Stomach (tissue), 8 donors: ENCODE measurements at regions not wholly inside any gene's neighbourhood (a gene's known extent, or its start where the extent isn't known, plus 50 kb on each side); places are given as distances from the start of the nearest gene placed in this dataset.

Source experiments
- DNase-seq, 2 donors: peaks; one replicate each; pipeline versions ENCODE4 v3.0.0 to v3.0.0-alpha.2; 2013 to 2019
- H3K27ac ChIP-seq, 5 donors: fragments of 200-600 bp in 4 of 5; sonication (generic) in 4 of 5; one replicate each; pipeline ENCODE4 v1.5.1; 2013 to 2019; ENCODE audit warnings: mild to moderate bottlenecking in 1 of 5, moderate library complexity in 1 of 5
- H3K27me3 ChIP-seq, 3 donors: fragments of 200-600 bp; sonication (generic); one replicate each; pipeline ENCODE4 v1.5.1; 2017 to 2019; ENCODE audit warnings: mixed run types in 1 of 3
- H3K36me3 ChIP-seq, 4 donors: fragments of 200-600 bp; sonication (generic); 1 replicate in 3 of 4; 2 replicates in 1 of 4; pipeline ENCODE4 v1.5.1; 2016 to 2019
- H3K4me1 ChIP-seq, 4 donors: fragments of 200-600 bp; sonication (generic); one replicate each; pipeline ENCODE4 v1.5.1; 2016 to 2019
- H3K4me3 ChIP-seq, 4 donors: fragments of 200-600 bp; sonication (generic) in 3 of 4; one replicate each; pipeline ENCODE4 v1.5.1; 2016 to 2019; ENCODE audit warnings: mild to moderate bottlenecking in 1 of 4
- H3K9me3 ChIP-seq, 4 donors: fragments of 200-600 bp; sonication (generic); one replicate each; pipeline ENCODE4 v1.5.1; 2016 to 2019
- CTCF ChIP-seq, 7 experiments: fragments of 450-650 bp in 4 of 7; fragments of 200-600 bp in 3 of 7; sonication (generic) in 3 of 7; IDR thresholded peaks; one replicate each; pipeline ENCODE4 v1.5.1; 2016 to 2019; ENCODE audit warnings: antibody characterized with exemption in 7 of 7, control low read depth in 2 of 7, mild to moderate bottlenecking in 1 of 7
- EP300 ChIP-seq: sonication (generic); formaldehyde crosslinking; IDR thresholded peaks from one replicate; pipeline ENCODE4 v1.6.1; 2017; ENCODE audit warnings: antibody characterized with exemption
- POLR2A ChIP-seq, 4 donors: fragments of 450-650 bp; IDR thresholded peaks; one replicate each; pipeline ENCODE4 v1.6.1; 2016; ENCODE audit warnings: antibody characterized with exemption in 4 of 4, control low read depth in 2 of 4, mild to moderate bottlenecking in 1 of 4, moderate library complexity in 1 of 4
- POLR2AphosphoS5 ChIP-seq, 3 donors: sonication (generic); formaldehyde crosslinking; IDR thresholded peaks; one replicate each; pipeline ENCODE4 v1.6.1; 2016; ENCODE audit warnings: antibody characterized with exemption in 3 of 3
- WGBS, 5 donors: extraction: QIAGEN DNeasy Blood & Tissue Kit in 3 of 5; methylation state at CpG; one replicate each; pipeline versions ENCODE4 v1.1.5 to v1.1.7; 2013 to 2018; 5-methylcytosine and 5-hydroxymethylcytosine counted together
- intact Hi-C: fragments of 100-400 bp; cut with DNase I; formaldehyde crosslinking; loops from one replicate; pipeline ENCODE4 v1.15.1; 2023; ENCODE audit warnings: low total_unique reads
- donor health status: healthy with polysubstance abuse.
- donor health status: Bipolar disorder and iron deficiency.
- donor health status: healthy.

- TF ChIP-seq CTCF (IDR thresholded peaks at IDR 0.05), result no peak
- TF ChIP-seq POLR2AphosphoS5 (IDR thresholded peaks at IDR 0.05), result no peak
- no peak for TF ChIP-seq POLR2A (IDR thresholded peaks at IDR 0.05)
- TF ChIP-seq EP300, result no peak
- Histone ChIP-seq H3K27ac (no peak overlapping the region), H3K36me3 (no peaks in the 10 kb centered on the region), H3K4me1 (no peaks in the 10 kb centered on the region), H3K4me3 (no peak overlapping the region), H3K27me3 (peaks cover 0 to 20% (median 0%) of the 10 kb centered on the region in 3 donors), H3K9me3 (no peaks in the 10 kb centered on the region)
- intact Hi-C loops, result no loop called here
- 41 to 59% (median 51%) methylated on average over 2 to 3 of the region's 3 CpGs for WGBS, 5 donors
- no peak for DNase-seq
Observed at GRCh38 chr16:5422047-5422446, 324.5 kb upstream of the EEF2KMT start.

GRCh38 chr16:5416013-5416412 lies 318.4 kb upstream of the EEF2KMT start:
- Histone ChIP-seq H3K36me3 (no peaks in the 10 kb centered on the region), H3K4me3 (no peak overlapping the region), H3K27ac (no peak overlapping the region), H3K9me3 (peaks cover 0 to 15% (median 4%) of the 10 kb centered on the region in 4 donors), H3K4me1 (no peaks in the 10 kb centered on the region), H3K27me3 (peaks cover 0 to 10% (median 0%) of the 10 kb centered on the region in 3 donors)
- 54 to 71% (median 56%) methylated on average over 5 of the region's 5 CpGs for WGBS, 5 donors
- intact Hi-C loops, result no loop called here
- DNase-seq, result no peak
- TF ChIP-seq POLR2A (IDR thresholded peaks at IDR 0.05) (no peak), EP300 (no peak), POLR2AphosphoS5 (IDR thresholded peaks at IDR 0.05) (no peak), CTCF (IDR thresholded peaks at IDR 0.05) (no peak)

- TF ChIP-seq POLR2A (IDR thresholded peaks at IDR 0.05) (no peak), EP300 (no peak), CTCF (IDR thresholded peaks at IDR 0.05) (no peak), POLR2AphosphoS5 (IDR thresholded peaks at IDR 0.05) (no peak)
Observed at GRCh38 chr16:5415123-5415522, 317.5 kb upstream of the EEF2KMT start.

GRCh38 chr16:5412731-5413130 lies 315.1 kb upstream of the EEF2KMT start:
- 25 to 32% (median 31%) methylated on average over 10 of the region's 10 CpGs for WGBS, 5 donors
- no peak overlapping the region for H3K27ac ChIP-seq
- peaks cover 0 to 4% (median 0%) of the 10 kb centered on the region in 3 donors for H3K27me3 ChIP-seq
- no peak overlapping the region for H3K4me3 ChIP-seq
- H3K9me3 ChIP-seq, result peaks cover 0 to 22% (median 9%) of the 10 kb centered on the region in 4 donors
- intact Hi-C loops, result no loop called here
- DNase-seq, result peak in 1 of 2 donors; percentile 5
- H3K4me1 ChIP-seq, result no peaks in the 10 kb centered on the region
- H3K36me3 ChIP-seq, result no peaks in the 10 kb centered on the region
- TF ChIP-seq POLR2A (IDR thresholded peaks at IDR 0.05) (no peak), POLR2AphosphoS5 (IDR thresholded peaks at IDR 0.05) (no peak), EP300 (no peak), CTCF (IDR thresholded peaks at IDR 0.05) (no peak)

More at GRCh38 chr16:5415123-5415522, 317.5 kb upstream of the EEF2KMT start:
- H3K27me3 ChIP-seq, result peaks cover 0 to 4% (median 0%) of the 10 kb centered on the region in 3 donors
- no peaks in the 10 kb centered on the region for H3K4me1 ChIP-seq
- no peak for DNase-seq
- H3K9me3 ChIP-seq, result peaks cover 0 to 19% (median 6%) of the 10 kb centered on the region in 4 donors
- H3K27ac ChIP-seq, result no peak overlapping the region
- no peak overlapping the region for H3K4me3 ChIP-seq
- 28 to 47% (median 32%) methylated on average over 6 to 7 of the region's 7 CpGs for WGBS, 5 donors
- no peaks in the 10 kb centered on the region for H3K36me3 ChIP-seq
- intact Hi-C loops, result no loop called here
